HepG2 (cell line): ENCODE measurements at regions not wholly inside any gene's neighbourhood (a gene's known extent, or its start where the extent isn't known, plus 50 kb on each side); places are given as distances from the start of the nearest gene placed in this dataset.

Source experiments
- AGO1 ChIP-seq: fragments of 200-400 bp; formaldehyde crosslinking; IDR thresholded peaks from 2 replicates; pipeline ENCODE4 v1.6.1; 2017; ENCODE audit warnings: mild to moderate bottlenecking, low read depth, low read length, moderate library complexity; ENCODE audit not compliant: poor library complexity, severe bottlenecking
- ASH2L ChIP-seq: fragments of 300-600, 200-600 bp; sonication (generic); IDR thresholded peaks from 2 replicates; pipeline ENCODE4 v1.7.0; 2017; ENCODE audit warnings: low read depth, mild to moderate bottlenecking, moderate library complexity, mixed read lengths, low read length; ENCODE audit not compliant: insufficient read length
- ATAD3A ChIP-seq: sonication (generic); formaldehyde crosslinking; IDR thresholded peaks from 2 replicates; pipeline ENCODE4 v1.4.0; 2020; ENCODE audit warnings: missing genetic modification reagents
- EEA1 ChIP-seq: sonication (generic); formaldehyde crosslinking; IDR thresholded peaks from 2 replicates; pipeline ENCODE4 v1.5.1; 2020; ENCODE audit warnings: mild to moderate bottlenecking, missing genetic modification reagents, borderline replicate concordance
- GTF3A ChIP-seq: sonication (generic); formaldehyde crosslinking; conservative IDR thresholded peaks from 2 replicates; pipeline ENCODE4 v1.4.0; 2020; ENCODE audit warnings: mild to moderate bottlenecking, missing genetic modification reagents
- KLF11 ChIP-seq: IDR thresholded peaks from 2 replicates; pipeline ENCODE4 v1.6.1; 2016; ENCODE audit warnings: missing compliant biosample characterization
- KLF13 ChIP-seq: sonication (generic); formaldehyde crosslinking; IDR thresholded peaks from 2 replicates; pipeline ENCODE4 v1.4.0; 2020; ENCODE audit warnings: mild to moderate bottlenecking, missing genetic modification reagents
- MAF1 ChIP-seq: sonication (generic); formaldehyde crosslinking; IDR thresholded peaks from 2 replicates; pipeline ENCODE4 v1.5.0; 2020; ENCODE audit warnings: missing genetic modification reagents, borderline replicate concordance
- MAFK ChIP-seq, 2 experiments: IDR thresholded peaks in 1 of 2; conservative IDR thresholded peaks in 1 of 2; 2 replicates each; pipeline ENCODE4 v1.6.1; 2011; ENCODE audit warnings: improper control_type of control experiment in 2 of 2, low read length in 2 of 2
- MAZ ChIP-seq, 2 experiments: sonication (generic) in 1 of 2; formaldehyde crosslinking in 1 of 2; IDR thresholded peaks; 2 replicates each; pipeline versions ENCODE4 v1.5.0 to v1.6.1; 2012 to 2020; ENCODE audit warnings: low read depth in 2 of 2, mild to moderate bottlenecking in 2 of 2, borderline replicate concordance in 1 of 2, improper control_type of control experiment in 1 of 2, low read length in 1 of 2, missing genetic modification reagents in 1 of 2, moderate library complexity in 1 of 2
- MXI1 ChIP-seq: IDR thresholded peaks from 3 replicates; pipeline ENCODE4 v1.6.1; 2012; ENCODE audit warnings: low read depth, low read length, inconsistent platforms, borderline replicate concordance
- PCBP2 ChIP-seq: fragments of 200-400 bp; formaldehyde crosslinking; optimal IDR thresholded peaks from 2 replicates; pipeline ENCODE3; 2018; ENCODE audit warnings: low read length, low read depth; ENCODE audit not compliant: poor library complexity, severe bottlenecking
- PPARG ChIP-seq: conservative IDR thresholded peaks from 2 replicates; pipeline ENCODE4 v1.6.1; 2016; ENCODE audit warnings: missing biosample characterization, missing genetic modification reagents
- SRF ChIP-seq: IDR thresholded peaks from 2 replicates; pipeline ENCODE4 v1.6.1; 2011; ENCODE audit warnings: mild to moderate bottlenecking, low read depth, low read length, moderate library complexity
- TBX2 ChIP-seq: sonication (generic); formaldehyde crosslinking; IDR thresholded peaks from 2 replicates; pipeline ENCODE4 v1.5.0; 2020; ENCODE audit warnings: missing genetic modification reagents, mild to moderate bottlenecking, borderline replicate concordance
- TBX3 ChIP-seq: fragments of 450-650 bp; IDR thresholded peaks from 2 replicates; pipeline ENCODE4 v1.6.1; 2017; ENCODE audit warnings: antibody characterized with exemption, mild to moderate bottlenecking, inconsistent platforms, borderline replicate concordance
- TP53 ChIP-seq: sonication (generic); formaldehyde crosslinking; conservative IDR thresholded peaks from 2 replicates; pipeline ENCODE4 v1.4.0; 2020; ENCODE audit warnings: missing genetic modification reagents
- ZBTB2 ChIP-seq: sonication (generic); formaldehyde crosslinking; IDR thresholded peaks from 2 replicates; pipeline ENCODE4 v1.8.0; 2022; ENCODE audit warnings: low read depth, missing genetic modification reagents
- ZNF354B ChIP-seq: sonication (generic); formaldehyde crosslinking; IDR thresholded peaks from 2 replicates; pipeline ENCODE4 v1.8.0; 2022; ENCODE audit warnings: mild to moderate bottlenecking, missing genetic modification reagents
- ZNF382 ChIP-seq: sonication (generic); formaldehyde crosslinking; IDR thresholded peaks from 2 replicates; pipeline ENCODE4 v1.5.0; 2020; ENCODE audit warnings: missing genetic modification reagents, mild to moderate bottlenecking, borderline replicate concordance
- ZNF430 ChIP-seq: sonication (generic); formaldehyde crosslinking; IDR thresholded peaks from 2 replicates; pipeline ENCODE4 v1.9.0; 2021; ENCODE audit warnings: mild to moderate bottlenecking, missing genetic modification reagents
- ZNF501 ChIP-seq: sonication (generic); formaldehyde crosslinking; IDR thresholded peaks from 2 replicates; pipeline ENCODE4 v1.5.1; 2020; ENCODE audit warnings: mild to moderate bottlenecking, moderate library complexity, missing genetic modification reagents
- ZNF530 ChIP-seq: sonication (generic); formaldehyde crosslinking; IDR thresholded peaks from 2 replicates; pipeline ENCODE4 v1.5.0; 2020; ENCODE audit warnings: low read depth, mild to moderate bottlenecking, missing genetic modification reagents
- ZNF557 ChIP-seq: sonication (generic); formaldehyde crosslinking; IDR thresholded peaks from 2 replicates; pipeline ENCODE4 v1.4.0; 2020; ENCODE audit warnings: missing genetic modification reagents
- ZNF629 ChIP-seq: sonication (generic); formaldehyde crosslinking; conservative IDR thresholded peaks from 2 replicates; pipeline ENCODE4 v1.5.0; 2020; ENCODE audit warnings: missing genetic modification reagents
- ZNF678 ChIP-seq: sonication (generic); formaldehyde crosslinking; IDR thresholded peaks from 2 replicates; pipeline ENCODE4 v1.4.0; 2020; ENCODE audit warnings: mild to moderate bottlenecking, missing genetic modification reagents
- ZNF710 ChIP-seq: sonication (generic); formaldehyde crosslinking; IDR thresholded peaks from 2 replicates; pipeline ENCODE4 v1.5.0; 2020; ENCODE audit warnings: mild to moderate bottlenecking, missing genetic modification reagents, borderline replicate concordance
- ZNF737 ChIP-seq: sonication (generic); formaldehyde crosslinking; IDR thresholded peaks from 2 replicates; pipeline ENCODE4 v1.5.0; 2020; ENCODE audit warnings: missing genetic modification reagents, mild to moderate bottlenecking, borderline replicate concordance
- ZNF780A ChIP-seq: sonication (generic); formaldehyde crosslinking; IDR thresholded peaks from 2 replicates; pipeline ENCODE4 v1.8.0; 2022; ENCODE audit warnings: mild to moderate bottlenecking, missing genetic modification reagents, moderate library complexity

GRCh38 chr4:157994863-157995262, 178.0 kb downstream of the GASK1B start (continued):
- TF ChIP-seq ZBTB2 (CRISPR knock-in tag) (no peak), ASH2L (peak; percentile 74), ZNF530 (no peak), ZNF678 (CRISPR knock-in tag) (no peak), MXI1 (no peak; the same call in 2 of the 3 replicates), SRF (no peak), GTF3A (CRISPR knock-in tag) (no peak), ZNF501 (CRISPR knock-in tag) (no peak), KLF11 (CRISPR knock-in tag) (0 out of 2 replicates have a peak, but pooled peaks have one; percentile 58), PPARG (CRISPR knock-in tag) (peak; percentile 86), ZNF557 (CRISPR knock-in tag) (no peak), TP53 (peak; percentile 76; the same call in 1 of the 2 replicates), ZNF737 (CRISPR knock-in tag) (no peak), AGO1 (no peak), ZNF780A (CRISPR knock-in tag) (no peak), ZNF382 (no peak), MAF1 (CRISPR knock-in tag) (no peak), TBX3 (peak; percentile 96), ZNF710 (CRISPR knock-in tag) (peak; percentile 99), ZNF430 (CRISPR knock-in tag) (no peak), MAZ (IDR thresholded peaks at IDR 0.05; ENCODE audit: borderline replicate concordance, low read depth, low read length) (no peak), MAZ (CRISPR knock-in tag; IDR thresholded peaks at IDR 0.05; ENCODE audit: low read depth) (0 out of 2 replicates have a peak, but pooled peaks have one; percentile 25), KLF13 (CRISPR knock-in tag) (no peak), EEA1 (CRISPR knock-in tag) (no peak), ATAD3A (no peak), ZNF354B (no peak), ZNF629 (CRISPR knock-in tag) (peak; percentile 20; the same call in 1 of the 2 replicates), TBX2 (CRISPR knock-in tag) (peak; percentile 93), MAFK (conservative IDR thresholded peaks at IDR 0.05 in 1 of 2, IDR thresholded peaks at IDR 0.05 in 1 of 2; ENCODE audit: low read length in 2 of 2) (no peak), PCBP2 (no peak)
